ENCODE measurements at regions not wholly inside any gene's neighbourhood (a gene's known extent, or its start where the extent isn't known, plus 50 kb on each side); places are given as distances from the start of the nearest gene placed in this dataset.

GRCh38 chr6:90793771-90794170, 206.9 kb upstream of the MAP3K7 start:
- Histone ChIP-seq H3K36me3 (ENCODE audit: control insufficient read depth, insufficient read depth, low read length) (no peaks in the 10 kb centered on the region), H3K27me3 (replicated peaks; ENCODE audit: control insufficient read depth, insufficient read depth, low read length) (no peaks in the 10 kb centered on the region), H3K4me3 (ENCODE audit: low read depth, low read length) (no peak overlapping the region), H3K4me1 (no peaks in the 10 kb centered on the region; the same call in 1 of the 2 replicates), H3K9me3 (no peaks in the 10 kb centered on the region)
- no TSS peak for BruUV-seq (replicated peaks)
- no peaks in the 10 kb centered on the region for H3K4me1 Mint-ChIP-seq (ENCODE audit: low read depth, unreplicated experiment)
- TF ChIP-seq CTCF (IDR thresholded peaks at IDR 0.05; ENCODE audit: insufficient read depth in 1 of 2, low read depth in 1 of 2, low read length in 1 of 2, severe bottlenecking in 1 of 2, unreplicated experiment in 1 of 2) = no peak
- no peak for DNase-seq
- no peak overlapping the region for H3K4me3 Mint-ChIP-seq (ENCODE audit: unreplicated experiment)
- ChIA-PET POLR2A (no interaction called here), CTCF (no interaction called here)
- no peaks in the 10 kb centered on the region for H3K9me3 Mint-ChIP-seq (ENCODE audit: unreplicated experiment)
- H3K36me3 Mint-ChIP-seq (ENCODE audit: insufficient read depth, unreplicated experiment) = no peaks in the 10 kb centered on the region
- no peaks in the 10 kb centered on the region for H3K27me3 Mint-ChIP-seq (ENCODE audit: insufficient read depth, unreplicated experiment)
- intact Hi-C loops (cut with micrococcal nuclease; ENCODE audit: unreplicated experiment) = no loop called here
- H3K27ac Mint-ChIP-seq (ENCODE audit: unreplicated experiment) = no peak overlapping the region

GRCh38 chr6:90790696-90791095, 203.8 kb upstream of the MAP3K7 start:
- POLR2A ChIA-PET = no interaction called here
- no peaks in the 10 kb centered on the region for H3K4me1 Mint-ChIP-seq (ENCODE audit: low read depth, unreplicated experiment)
- Histone ChIP-seq H3K4me3 (ENCODE audit: low read depth, low read length) (no peak overlapping the region), H3K36me3 (ENCODE audit: control insufficient read depth, insufficient read depth, low read length) (no peaks in the 10 kb centered on the region), H3K4me1 (no peaks in the 10 kb centered on the region; the same call in 1 of the 2 replicates), H3K27me3 (replicated peaks; ENCODE audit: control insufficient read depth, insufficient read depth, low read length) (no peaks in the 10 kb centered on the region), H3K9me3 (no peaks in the 10 kb centered on the region)
- no peak for TF ChIP-seq CTCF (IDR thresholded peaks at IDR 0.05; ENCODE audit: insufficient read depth in 1 of 2, low read depth in 1 of 2, low read length in 1 of 2, severe bottlenecking in 1 of 2, unreplicated experiment in 1 of 2)
- no peak for DNase-seq
- H3K9me3 Mint-ChIP-seq (ENCODE audit: unreplicated experiment) = no peaks in the 10 kb centered on the region
- H3K4me3 Mint-ChIP-seq (ENCODE audit: unreplicated experiment) = no peak overlapping the region
- intact Hi-C loops (cut with micrococcal nuclease; ENCODE audit: unreplicated experiment) = no loop called here
- BruUV-seq (replicated peaks) = no TSS peak
- H3K36me3 Mint-ChIP-seq (ENCODE audit: insufficient read depth, unreplicated experiment) = no peaks in the 10 kb centered on the region
- CTCF ChIA-PET = no interaction called here
- H3K27me3 Mint-ChIP-seq (ENCODE audit: insufficient read depth, unreplicated experiment) = no peaks in the 10 kb centered on the region
- no peak overlapping the region for H3K27ac Mint-ChIP-seq (ENCODE audit: unreplicated experiment)

GRCh38 chr6:90790058-90790457, 203.2 kb upstream of the MAP3K7 start:
- H3K36me3 ChIP-seq (ENCODE audit: control insufficient read depth, insufficient read depth, low read length) = no peaks in the 10 kb centered on the region
- no peak for TF ChIP-seq CTCF (IDR thresholded peaks at IDR 0.05; ENCODE audit: insufficient read depth in 1 of 2, low read depth in 1 of 2, low read length in 1 of 2, severe bottlenecking in 1 of 2, unreplicated experiment in 1 of 2)

More at GRCh38 chr6:90790058-90790457, 203.2 kb upstream of the MAP3K7 start:
- Mint-ChIP-seq H3K36me3 (ENCODE audit: insufficient read depth, unreplicated experiment) (no peaks in the 10 kb centered on the region), H3K4me3 (ENCODE audit: unreplicated experiment) (no peak overlapping the region), H3K9me3 (ENCODE audit: unreplicated experiment) (no peaks in the 10 kb centered on the region), H3K27me3 (ENCODE audit: insufficient read depth, unreplicated experiment) (no peaks in the 10 kb centered on the region), H3K27ac (ENCODE audit: unreplicated experiment) (no peak overlapping the region), H3K4me1 (ENCODE audit: low read depth, unreplicated experiment) (no peaks in the 10 kb centered on the region)
- intact Hi-C loops (cut with micrococcal nuclease; ENCODE audit: unreplicated experiment) = no loop called here
- POLR2A ChIA-PET = no interaction called here
- no TSS peak for BruUV-seq (replicated peaks)
- H3K4me1 ChIP-seq = no peaks in the 10 kb centered on the region; the same call in 1 of the 2 replicates
- DNase-seq = no peak
- no peak overlapping the region for H3K4me3 ChIP-seq (ENCODE audit: low read depth, low read length)
- CTCF ChIA-PET = no interaction called here
- H3K27me3 ChIP-seq (replicated peaks; ENCODE audit: control insufficient read depth, insufficient read depth, low read length) = no peaks in the 10 kb centered on the region
- no peaks in the 10 kb centered on the region for H3K9me3 ChIP-seq

All from Caco-2 (cell line).